ENCODE measurements at regions not wholly inside any gene's neighbourhood (a gene's known extent, or its start where the extent isn't known, plus 50 kb on each side); places are given as distances from the start of the nearest gene placed in this dataset.

- TF ChIP-seq CTCF (conservative IDR thresholded peaks at IDR 0.05; ENCODE audit: low read depth in 2 of 2) (no peak), CREB1 (CRISPR knock-in tag; IDR thresholded peaks at IDR 0.05; ENCODE audit: low read depth) (no peak), REST (IDR thresholded peaks at IDR 0.05; ENCODE audit: unreplicated experiment) (no peak), EZH2 (IDR thresholded peaks at IDR 0.05; ENCODE audit: low read depth, unreplicated experiment) (no peak), JUNB (IDR thresholded peaks at IDR 0.05; ENCODE audit: unreplicated experiment) (no peak), POLR2AphosphoS5 (IDR thresholded peaks at IDR 0.05; ENCODE audit: low read depth) (no peak), EZH2phosphoT487 (IDR thresholded peaks at IDR 0.05; ENCODE audit: unreplicated experiment) (no peak), ETS1 (IDR thresholded peaks at IDR 0.05) (no peak), NANOG (IDR thresholded peaks at IDR 0.05; ENCODE audit: borderline replicate concordance) (no peak), ZNF331 (CRISPR knock-in tag; IDR thresholded peaks at IDR 0.05; ENCODE audit: low read depth) (no peak), ZNF462 (CRISPR knock-in tag; IDR thresholded peaks at IDR 0.05) (no peak)
Observed at GRCh38 chr4:107490116-107490515, 229.9 kb downstream of the PAPSS1 start.

Measured in GM23338 (cell line).